GM19467 (cell line): ENCODE measurements at regions not wholly inside any gene's neighbourhood (a gene's known extent, or its start where the extent isn't known, plus 50 kb on each side); places are given as distances from the start of the nearest gene placed in this dataset.
"Not testable (repeated sequence)": the region's sequence is repeated elsewhere in the genome, so short reads cannot be mapped to it uniquely, and the experiment has no call there.

ENCODE experiments used
- ATAC-seq: cut with Tn5 transposase; IDR thresholded peaks from one replicate; pipeline ENCODE4 v1.9.1; 2021; ENCODE audit warnings: mild to moderate bottlenecking, moderate library complexity; ENCODE audit not compliant: unreplicated experiment

DNA sequence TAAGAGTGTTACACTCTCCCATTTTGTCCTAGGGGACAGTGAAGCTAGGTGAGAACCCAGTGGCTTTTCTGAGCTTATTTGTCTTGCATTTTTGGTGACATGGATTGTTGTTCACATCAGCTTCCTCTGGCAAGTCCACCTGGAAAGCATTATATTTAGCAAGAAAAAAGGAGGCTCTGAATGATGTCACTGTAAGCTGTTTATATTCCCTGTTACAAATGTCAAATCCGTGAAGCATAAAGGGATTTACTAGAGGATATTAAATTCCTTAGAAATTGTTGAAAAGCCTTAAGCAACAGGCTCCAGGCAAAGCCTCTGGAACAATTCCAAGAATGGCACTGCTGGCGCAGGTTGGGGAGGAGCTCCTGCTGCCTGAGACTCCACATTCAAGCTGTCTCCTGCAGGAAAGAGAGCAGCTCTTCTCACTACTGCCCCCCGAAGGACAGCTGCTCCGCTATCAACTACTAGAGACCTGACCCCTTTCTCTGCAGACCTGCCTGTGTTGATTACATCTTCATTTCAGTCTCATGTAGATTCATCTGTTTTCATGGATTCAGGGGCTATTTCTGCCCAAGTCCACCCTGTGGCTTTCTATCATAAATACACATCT, 295.4 kb downstream of the RPIA start:
- ATAC-seq, result not testable (repeated sequence)

DNA sequence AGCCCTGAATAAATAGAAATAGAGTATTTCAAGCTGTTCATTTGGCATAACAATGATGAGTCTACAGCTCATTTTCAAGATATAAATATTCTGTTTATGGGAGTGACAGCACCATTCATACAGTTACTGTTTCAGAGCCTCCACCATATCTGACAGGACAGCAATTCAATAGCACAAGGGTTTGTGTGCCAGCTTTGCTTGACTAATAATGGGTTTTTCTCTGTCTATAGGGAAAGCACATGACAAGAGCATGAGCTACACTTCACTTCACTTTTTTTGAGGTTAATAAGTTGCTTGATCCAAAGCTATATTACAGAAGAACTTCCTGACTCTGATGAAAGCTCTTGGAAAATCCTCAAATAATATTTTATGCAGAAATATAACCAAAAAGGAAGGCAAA, 297.1 kb downstream of the RPIA start:
- not testable (repeated sequence) for ATAC-seq

DNA sequence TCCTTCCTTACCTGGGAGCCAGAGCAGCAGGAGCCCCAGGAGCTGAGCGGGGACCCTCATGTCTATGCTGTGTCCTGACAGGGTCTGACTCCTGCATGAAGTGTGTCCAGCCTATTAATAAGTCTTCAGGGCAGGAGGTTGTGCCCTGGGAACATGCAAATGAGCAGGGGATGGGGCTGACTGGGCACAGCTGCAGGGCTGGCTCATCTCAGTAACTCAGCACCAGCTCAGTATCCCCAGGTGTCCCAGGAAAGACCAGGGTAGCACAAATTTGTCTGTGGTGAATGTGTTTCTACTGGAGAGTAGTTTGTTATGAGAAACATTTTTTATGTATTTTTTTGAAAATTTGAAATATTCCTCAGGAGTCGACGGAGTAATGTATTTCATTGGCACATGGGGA, 301.3 kb downstream of the RPIA start:
- ATAC-seq, result not testable (repeated sequence)

GRCh38 chr2:88994856-88995255, 303.4 kb downstream of the RPIA start:
- not testable (repeated sequence) for ATAC-seq

DNA sequence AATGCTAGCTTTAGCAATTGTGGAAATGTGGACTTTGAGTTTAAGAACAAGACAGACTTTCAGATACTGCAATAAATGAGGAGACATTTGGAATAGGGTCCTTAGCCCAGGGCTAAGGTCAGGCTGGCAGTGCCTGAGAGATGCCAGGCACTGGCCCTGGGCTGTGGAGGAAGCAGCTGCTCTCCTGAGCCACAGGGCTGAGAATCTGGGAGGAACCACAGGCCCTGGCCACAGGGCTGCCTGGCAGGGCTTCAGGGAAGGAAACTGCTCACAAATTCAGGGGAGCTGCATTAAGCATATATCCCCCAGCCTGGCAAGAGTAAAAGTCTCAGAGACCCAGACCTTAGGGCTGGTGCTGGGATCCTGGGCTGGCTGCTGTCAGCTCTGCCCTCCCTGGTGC, 305.1 kb downstream of the RPIA start:
- not testable (repeated sequence) for ATAC-seq

GRCh38 chr2:88999365-88999764, 307.9 kb downstream of the RPIA start:
- ATAC-seq, result no peak

GRCh38 chr2:89000235-89000634, 308.8 kb downstream of the RPIA start:
- no peak for ATAC-seq

- ATAC-seq, result not testable (repeated sequence)
These were observed 312.8 kb downstream of the RPIA start for GRCh38 chr2:89004238-89004637.

- ATAC-seq, result not testable (repeated sequence)
These were observed 329.1 kb downstream of the RPIA start for GRCh38 chr2:89020566-89020965.

DNA sequence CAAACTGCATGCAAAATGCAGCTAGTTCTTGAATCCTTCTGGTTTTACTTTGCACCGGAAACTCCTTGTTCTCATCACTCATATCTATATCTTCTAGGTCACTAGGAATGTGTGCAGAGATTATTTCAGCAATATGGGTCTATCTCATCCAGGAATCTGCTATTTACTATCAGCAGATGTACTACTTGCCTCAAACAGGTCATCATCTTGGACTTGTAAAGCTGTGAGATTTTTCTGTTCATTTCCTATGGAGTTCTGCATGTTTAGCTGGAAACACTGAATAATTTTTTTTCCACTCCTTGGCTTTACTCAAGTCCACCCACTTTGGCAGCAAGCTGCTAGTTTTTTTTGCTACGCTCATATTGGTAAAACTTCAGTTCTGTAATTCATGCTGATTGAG, 334.8 kb downstream of the RPIA start:
- ATAC-seq, result not testable (repeated sequence)

DNA sequence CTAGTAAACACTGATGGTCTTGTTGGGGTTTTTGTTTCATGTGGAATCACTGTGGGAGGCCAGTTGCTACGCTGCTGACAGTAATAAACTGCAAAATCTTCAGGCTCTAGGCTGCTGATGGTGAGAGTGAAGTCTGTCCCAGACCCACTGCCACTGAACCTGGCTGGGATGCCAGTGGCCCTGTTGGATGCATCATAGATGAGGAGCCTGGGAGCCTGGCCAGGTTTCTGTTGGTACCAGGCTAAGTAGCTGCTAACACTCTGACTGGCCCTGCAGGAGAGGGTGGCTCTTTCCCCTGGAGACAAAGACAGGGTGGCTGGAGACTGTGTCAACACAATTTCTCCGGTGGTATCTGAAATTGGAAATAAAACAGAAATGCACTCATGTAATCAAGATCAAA, 335.6 kb downstream of the RPIA start:
- not testable (repeated sequence) for ATAC-seq

DNA sequence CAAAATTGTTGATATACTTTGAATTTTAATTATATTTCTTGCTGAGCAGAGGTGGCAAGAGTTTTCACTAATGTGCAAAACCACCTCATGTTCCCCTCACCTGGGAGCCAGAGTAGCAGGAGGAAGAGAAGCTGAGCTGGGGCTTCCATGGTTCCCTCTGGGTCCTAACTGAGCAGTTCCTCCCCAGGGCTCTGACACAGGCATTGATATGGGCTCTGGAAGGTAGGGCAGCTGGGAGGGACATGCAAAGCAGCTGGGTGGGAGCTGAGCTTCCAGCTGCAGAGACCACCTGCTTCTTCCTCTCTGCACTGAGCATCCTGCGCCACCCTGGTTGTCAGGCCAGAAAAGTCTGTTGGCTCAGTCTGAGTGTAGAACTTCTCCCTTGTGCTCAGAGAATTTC, 336.1 kb downstream of the RPIA start:
- not testable (repeated sequence) for ATAC-seq

- not testable (repeated sequence) for ATAC-seq
These were observed 337.8 kb downstream of the RPIA start for GRCh38 chr2:89029257-89029656.

- not testable (repeated sequence) for ATAC-seq
These were observed 356.9 kb downstream of the RPIA start for GRCh38 chr2:89048138-89049066.

DNA sequence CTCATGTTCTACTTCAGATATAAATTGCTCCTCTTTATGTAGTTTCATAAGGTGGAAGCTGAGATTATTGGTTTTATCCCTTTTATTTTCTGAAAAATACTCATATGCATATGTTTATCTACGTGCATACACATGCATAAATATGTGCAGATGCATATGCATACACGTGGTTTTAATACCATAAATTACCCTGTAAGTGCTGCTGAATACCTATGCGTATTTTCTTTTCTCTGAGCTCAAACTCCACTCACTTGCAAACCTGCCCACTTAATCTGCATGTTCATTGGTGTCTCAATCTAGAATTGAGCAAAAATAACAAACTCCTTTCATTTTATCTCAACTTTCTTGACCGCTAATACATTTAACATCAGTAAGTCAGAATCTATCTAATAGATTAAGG, 367.1 kb downstream of the RPIA start:
- not testable (repeated sequence) for ATAC-seq

GRCh38 chr2:89061174-89061573, 369.7 kb downstream of the RPIA start:
- ATAC-seq, result not testable (repeated sequence)

GRCh38 chr2:89076771-89077170, 385.3 kb downstream of the RPIA start:
- not testable (repeated sequence) for ATAC-seq

DNA sequence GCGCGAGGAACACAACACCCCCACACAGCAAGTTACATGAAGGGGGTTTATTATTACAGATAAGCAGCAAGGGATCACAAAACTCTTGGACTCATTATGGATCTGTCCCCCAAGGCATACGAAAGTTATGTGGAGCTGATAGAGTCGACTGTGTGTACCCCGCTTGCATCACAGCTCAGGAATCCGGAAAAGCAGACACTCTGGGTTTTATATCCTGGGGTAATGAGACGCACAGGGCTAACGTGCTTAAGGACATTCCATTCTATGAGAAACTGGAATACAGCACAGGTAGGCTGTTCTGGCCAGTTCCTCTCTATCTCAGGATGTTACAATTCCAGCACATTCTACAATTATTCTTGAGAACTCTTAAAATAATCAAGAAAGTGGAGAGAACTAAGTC, 401.4 kb downstream of the RPIA start:
- ATAC-seq, result not testable (repeated sequence)

DNA sequence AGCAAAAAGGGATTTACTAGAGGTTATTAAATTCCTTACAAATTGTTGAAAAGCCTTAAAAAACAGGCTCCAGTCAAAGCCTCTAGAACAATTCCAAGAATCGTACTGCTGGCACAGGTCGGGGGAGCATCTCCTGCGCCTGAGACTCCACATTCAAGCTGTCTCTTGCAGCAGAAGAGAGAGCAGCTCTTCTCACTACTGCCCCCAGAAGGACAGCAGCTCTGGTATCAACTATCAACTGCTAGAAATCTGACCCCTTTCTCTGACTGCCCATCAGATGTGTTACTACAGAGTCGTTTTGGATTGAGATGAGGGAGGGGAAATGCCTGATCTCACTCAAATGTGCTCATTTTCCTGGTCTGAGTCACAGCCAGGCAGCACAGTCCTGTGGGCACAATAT, 403.6 kb downstream of the RPIA start:
- ATAC-seq, result not testable (repeated sequence)

DNA sequence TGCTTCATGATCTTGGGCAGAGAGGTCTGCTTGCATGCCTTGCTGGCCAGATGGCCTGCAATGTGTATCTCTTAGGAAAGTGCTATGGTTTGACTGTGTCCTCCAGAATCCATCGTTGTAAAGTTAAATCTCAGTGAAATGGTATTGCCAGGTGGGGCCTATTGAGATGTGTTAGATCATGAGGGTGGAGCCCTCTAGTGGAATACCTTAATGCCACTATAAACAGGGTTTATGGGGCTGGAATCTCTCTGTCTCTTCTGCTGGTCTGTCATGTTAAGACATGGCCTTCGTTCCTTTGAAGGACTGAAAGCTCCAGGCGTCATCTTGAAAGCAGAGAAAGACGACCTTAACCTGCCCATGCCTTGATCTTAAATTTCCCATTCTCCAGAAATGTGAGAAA, 411.1 kb downstream of the RPIA start:
- not testable (repeated sequence) for ATAC-seq

DNA sequence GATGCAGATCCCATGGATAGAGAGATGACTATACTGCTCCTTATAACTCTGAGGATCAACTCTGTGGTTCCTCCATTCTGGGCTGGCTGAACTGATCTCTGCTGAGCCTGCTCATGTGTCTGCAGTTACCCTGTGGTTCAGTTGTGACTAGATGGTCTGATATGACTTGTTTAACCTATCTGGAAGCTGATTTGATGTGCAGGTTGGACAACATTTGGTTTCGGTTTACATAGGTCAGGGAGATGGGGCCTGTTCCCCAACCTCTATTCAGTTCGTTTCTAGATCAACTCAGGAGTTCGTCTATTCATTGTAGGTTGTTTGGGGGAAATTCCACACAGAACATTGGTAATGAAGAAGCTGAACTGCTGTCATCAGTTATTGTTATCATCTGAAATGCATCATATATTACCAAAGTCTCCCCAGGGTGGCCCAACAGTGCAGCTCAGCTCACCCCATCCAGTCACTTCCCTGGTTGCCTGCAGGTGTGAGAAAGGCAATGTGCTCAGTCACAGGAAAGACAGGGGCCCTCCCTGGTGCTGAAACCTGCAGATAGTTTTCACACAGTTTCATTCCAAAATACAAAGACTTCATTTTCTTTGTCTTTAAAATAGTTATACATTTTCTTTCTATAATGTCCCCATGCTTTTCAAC, 415.0 kb downstream of the RPIA start:
- not testable (repeated sequence) for ATAC-seq
